ENCODE measurements at regions not wholly inside any gene's neighbourhood (a gene's known extent, or its start where the extent isn't known, plus 50 kb on each side); places are given as distances from the start of the nearest gene placed in this dataset.
"Not testable (repeated sequence)": the region's sequence is repeated elsewhere in the genome, so short reads cannot be mapped to it uniquely, and the experiment has no call there.

GRCh38 chr20:54995011-54995410, 519.6 kb downstream of the DOK5 start:
- H3K27ac ChIP-seq: no peak overlapping the region
- TF ChIP-seq CTCF (conservative IDR thresholded peaks at IDR 0.05; ENCODE audit: low read depth): no peak
- DNase-seq (ENCODE audit: low spot score): no peak
- ChIA-PET CTCF (no interaction called here), POLR2A (ENCODE audit: low non-redundant PET) (no interaction called here)

- CTCF ChIA-PET: no interaction called here
- TF ChIP-seq CTCF (conservative IDR thresholded peaks at IDR 0.05; ENCODE audit: low read depth): no peak
- H3K27ac ChIP-seq: no peak overlapping the region
- DNase-seq (ENCODE audit: low spot score): no peak
- POLR2A ChIA-PET (ENCODE audit: low non-redundant PET): no interaction called here
These were observed 509.7 kb downstream of the DOK5 start for GRCh38 chr20:54985091-54985490.

- TF ChIP-seq CTCF (conservative IDR thresholded peaks at IDR 0.05; ENCODE audit: low read depth): no peak
- no peak overlapping the region for H3K27ac ChIP-seq
- no peak for DNase-seq (ENCODE audit: low spot score)
- POLR2A ChIA-PET (ENCODE audit: low non-redundant PET): no interaction called here
- CTCF ChIA-PET: no interaction called here
These were observed 508.7 kb downstream of the DOK5 start for GRCh38 chr20:54984104-54984448.

GRCh38 chr20:54983394-54984103, 508.2 kb downstream of the DOK5 start:
- DNase-seq (ENCODE audit: low spot score); H3K27ac ChIP-seq; CTCF ChIA-PET: not testable (repeated sequence)
- POLR2A ChIA-PET (ENCODE audit: low non-redundant PET): interaction anchor here (0.6 kb wide), 1 partner anchor 252 kb away, joined by 16 read pairs; no protein-coding TSS in a partner anchor

GRCh38 chr20:54981175-54981574, 505.8 kb downstream of the DOK5 start:
- no peak for DNase-seq (ENCODE audit: low spot score)
- no peak for TF ChIP-seq CTCF (conservative IDR thresholded peaks at IDR 0.05; ENCODE audit: low read depth)
- ChIA-PET CTCF (interaction anchor here (0.6 to 1.5 kb wide), 15 partner anchors 10 to 1219 kb away, joined by 3 to 11 read pairs (median 3); no protein-coding TSS in a partner anchor), POLR2A (ENCODE audit: low non-redundant PET) (no interaction called here)
- no peak overlapping the region for H3K27ac ChIP-seq

- CTCF ChIA-PET: interaction anchor here (0.6 to 1.5 kb wide), 16 partner anchors 9 to 1220 kb away, joined by 3 to 11 read pairs (median 4); no protein-coding TSS in a partner anchor
- POLR2A ChIA-PET (ENCODE audit: low non-redundant PET): no interaction called here
- peak; percentile 46; the same call in 1 of the 2 replicates for TF ChIP-seq CTCF (conservative IDR thresholded peaks at IDR 0.05; ENCODE audit: low read depth)
- no peak overlapping the region for H3K27ac ChIP-seq
- DNase-seq (ENCODE audit: low spot score): peak; percentile 14
These were observed 504.9 kb downstream of the DOK5 start for GRCh38 chr20:54980103-54980960.

- DNase-seq (ENCODE audit: low spot score): no peak
- POLR2A ChIA-PET (ENCODE audit: low non-redundant PET): no interaction called here
- CTCF ChIA-PET: no interaction called here
- H3K27ac ChIP-seq: no peak overlapping the region
- no peak for TF ChIP-seq CTCF (conservative IDR thresholded peaks at IDR 0.05; ENCODE audit: low read depth)
These were observed 474.9 kb downstream of the DOK5 start for GRCh38 chr20:54950304-54950703.

Measured in RWPE1 (cell line).